Breast epithelium (tissue), 3 donors: ENCODE measurements at regions not wholly inside any gene's neighbourhood (a gene's known extent, or its start where the extent isn't known, plus 50 kb on each side); places are given as distances from the start of the nearest gene placed in this dataset.

Experiments
- POLR2A ChIP-seq: fragments of 450-650 bp; IDR thresholded peaks from one replicate; pipeline ENCODE4 v1.6.1; 2016; ENCODE audit warnings: antibody characterized with exemption, mild to moderate bottlenecking, moderate library complexity
- TF ChIP-seq, protein P1 (sequence below), 3 donors: fragments of 450-650 bp; IDR thresholded peaks; one replicate each; pipeline ENCODE4 v1.5.1; 2016 to 2017; ENCODE audit warnings: antibody characterized with exemption in 3 of 3, mild to moderate bottlenecking in 3 of 3, moderate library complexity in 3 of 3

DNA sequence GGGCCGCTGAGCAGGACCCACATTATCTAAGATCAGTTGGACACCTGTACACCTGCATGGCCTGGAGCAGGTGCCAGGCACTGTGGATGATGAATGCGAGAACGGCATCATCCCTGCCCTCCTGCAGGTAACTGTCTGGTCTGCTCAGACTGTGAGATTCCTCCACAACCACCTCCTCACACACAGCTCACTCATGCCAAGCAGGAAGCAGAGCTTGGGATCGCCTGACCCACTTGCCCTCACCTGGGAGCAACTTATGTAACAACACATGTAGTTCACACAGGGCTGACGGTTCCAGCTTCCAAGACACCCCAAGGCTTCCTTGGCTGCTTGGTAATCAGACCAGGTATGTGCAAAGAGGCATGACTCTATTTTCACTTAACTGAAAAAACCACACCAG is 359.2 kb downstream of the PREX1 start:
- TF ChIP-seq, protein P1, sequence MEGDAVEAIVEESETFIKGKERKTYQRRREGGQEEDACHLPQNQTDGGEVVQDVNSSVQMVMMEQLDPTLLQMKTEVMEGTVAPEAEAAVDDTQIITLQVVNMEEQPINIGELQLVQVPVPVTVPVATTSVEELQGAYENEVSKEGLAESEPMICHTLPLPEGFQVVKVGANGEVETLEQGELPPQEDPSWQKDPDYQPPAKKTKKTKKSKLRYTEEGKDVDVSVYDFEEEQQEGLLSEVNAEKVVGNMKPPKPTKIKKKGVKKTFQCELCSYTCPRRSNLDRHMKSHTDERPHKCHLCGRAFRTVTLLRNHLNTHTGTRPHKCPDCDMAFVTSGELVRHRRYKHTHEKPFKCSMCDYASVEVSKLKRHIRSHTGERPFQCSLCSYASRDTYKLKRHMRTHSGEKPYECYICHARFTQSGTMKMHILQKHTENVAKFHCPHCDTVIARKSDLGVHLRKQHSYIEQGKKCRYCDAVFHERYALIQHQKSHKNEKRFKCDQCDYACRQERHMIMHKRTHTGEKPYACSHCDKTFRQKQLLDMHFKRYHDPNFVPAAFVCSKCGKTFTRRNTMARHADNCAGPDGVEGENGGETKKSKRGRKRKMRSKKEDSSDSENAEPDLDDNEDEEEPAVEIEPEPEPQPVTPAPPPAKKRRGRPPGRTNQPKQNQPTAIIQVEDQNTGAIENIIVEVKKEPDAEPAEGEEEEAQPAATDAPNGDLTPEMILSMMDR (IDR thresholded peaks at IDR 0.05), result no peak
- TF ChIP-seq POLR2A, result no peak
